ENCODE measurements at regions not wholly inside any gene's neighbourhood (a gene's known extent, or its start where the extent isn't known, plus 50 kb on each side); places are given as distances from the start of the nearest gene placed in this dataset.

GRCh38 chr3:73271-73670, 123.3 kb upstream of the CHL1 start:
- TF ChIP-seq, protein P1, sequence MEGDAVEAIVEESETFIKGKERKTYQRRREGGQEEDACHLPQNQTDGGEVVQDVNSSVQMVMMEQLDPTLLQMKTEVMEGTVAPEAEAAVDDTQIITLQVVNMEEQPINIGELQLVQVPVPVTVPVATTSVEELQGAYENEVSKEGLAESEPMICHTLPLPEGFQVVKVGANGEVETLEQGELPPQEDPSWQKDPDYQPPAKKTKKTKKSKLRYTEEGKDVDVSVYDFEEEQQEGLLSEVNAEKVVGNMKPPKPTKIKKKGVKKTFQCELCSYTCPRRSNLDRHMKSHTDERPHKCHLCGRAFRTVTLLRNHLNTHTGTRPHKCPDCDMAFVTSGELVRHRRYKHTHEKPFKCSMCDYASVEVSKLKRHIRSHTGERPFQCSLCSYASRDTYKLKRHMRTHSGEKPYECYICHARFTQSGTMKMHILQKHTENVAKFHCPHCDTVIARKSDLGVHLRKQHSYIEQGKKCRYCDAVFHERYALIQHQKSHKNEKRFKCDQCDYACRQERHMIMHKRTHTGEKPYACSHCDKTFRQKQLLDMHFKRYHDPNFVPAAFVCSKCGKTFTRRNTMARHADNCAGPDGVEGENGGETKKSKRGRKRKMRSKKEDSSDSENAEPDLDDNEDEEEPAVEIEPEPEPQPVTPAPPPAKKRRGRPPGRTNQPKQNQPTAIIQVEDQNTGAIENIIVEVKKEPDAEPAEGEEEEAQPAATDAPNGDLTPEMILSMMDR (conservative IDR thresholded peaks at IDR 0.05; ENCODE audit: low read length) = no peak
- TF ChIP-seq EZH2phosphoT487 (IDR thresholded peaks at IDR 0.05; ENCODE audit: borderline replicate concordance) = no peak
